Ovary (tissue), 7 donors: ENCODE measurements at regions not wholly inside any gene's neighbourhood (a gene's known extent, or its start where the extent isn't known, plus 50 kb on each side); places are given as distances from the start of the nearest gene placed in this dataset.
A peak's percentile ranks its signal among the peaks of the same experiment; 100 is the strongest.

Source experiments
- DNase-seq, 5 donors: peaks; one replicate each; pipeline ENCODE4 v3.0.0-alpha.2; 2019 to 2020
- H3K27ac ChIP-seq, 2 donors: fragments of 200-600 bp; one replicate each; pipeline versions ENCODE4 v1.5.1 to v1.8.0; 2019 to 2022
- H3K27me3 ChIP-seq: fragments of 200-600 bp; one replicate; pipeline ENCODE4 v1.8.0; 2022
- H3K36me3 ChIP-seq: fragments of 200-600 bp; sonication (generic); one replicate; pipeline ENCODE4 v1.5.1; 2019
- H3K4me1 ChIP-seq: one replicate; pipeline ENCODE4 v1.8.1; 2013; ENCODE audit warnings: mild to moderate bottlenecking, moderate library complexity; ENCODE audit not compliant: insufficient read depth
- H3K4me3 ChIP-seq: fragments of 200-600 bp; sonication (generic); one replicate; pipeline ENCODE4 v1.5.1; 2017
- H3K9me3 ChIP-seq, 2 donors: fragments of 200-600 bp in 1 of 2; sonication (generic) in 1 of 2; one replicate each; pipeline versions ENCODE4 v1.5.1 to v1.8.1; 2013 to 2019; ENCODE audit warnings: mild to moderate bottlenecking in 1 of 2, moderate library complexity in 1 of 2
- CTCF ChIP-seq, 3 donors: fragments of 450-650 bp in 2 of 3; fragments of 200-600 bp in 1 of 3; IDR thresholded peaks; one replicate each; pipeline versions ENCODE4 v1.5.1 to v1.8.0; 2016 to 2022; ENCODE audit warnings: antibody characterized with exemption in 3 of 3, mild to moderate bottlenecking in 1 of 3
- EP300 ChIP-seq: sonication (generic); formaldehyde crosslinking; IDR thresholded peaks from one replicate; pipeline ENCODE4 v1.6.1; 2017; ENCODE audit warnings: antibody characterized with exemption
- POLR2A ChIP-seq: fragments of 450-650 bp; IDR thresholded peaks from one replicate; pipeline ENCODE4 v1.6.1; 2017; ENCODE audit warnings: antibody characterized with exemption, mild to moderate bottlenecking, moderate library complexity
- WGBS, 3 donors: extraction: QIAGEN DNeasy Blood & Tissue Kit in 1 of 3; methylation state at CpG; one replicate each; pipeline versions ENCODE4 v1.1.5 to v1.1.7; 2013 to 2017; 5-methylcytosine and 5-hydroxymethylcytosine counted together
- intact Hi-C, 4 donors: fragments of 100-400 bp; cut with DNase I; formaldehyde crosslinking; loops; one replicate each; pipeline versions ENCODE4 v1.11.0 to v1.15.1; 2022 to 2023
- donor health status: DM: no; HTN: no; CAD: no; lungs with moderate emphysema.
- donor health status: DM: no; HTN: no; CAD: no.
- donor health status: Bipolar disorder and iron deficiency.
- donor health status: DM: no; HTN: no; CAD: no.
- donor health status: DM: yes; HTN: yes; CAD: no.

- no peaks in the 10 kb centered on the region for H3K27me3 ChIP-seq
- H3K27ac ChIP-seq: no peak overlapping the region
- intact Hi-C loops: no loop called here
- no peaks in the 10 kb centered on the region for H3K4me1 ChIP-seq
- 87 to 90% (median 89%) methylated on average over 5 of the region's 5 CpGs for WGBS, 3 donors
- DNase-seq: no peak
- H3K36me3 ChIP-seq: no peaks in the 10 kb centered on the region
- TF ChIP-seq CTCF (IDR thresholded peaks at IDR 0.05) (no peak), POLR2A (no peak), EP300 (no peak)
- no peaks in the 10 kb centered on the region for H3K9me3 ChIP-seq
- no peak overlapping the region for H3K4me3 ChIP-seq
Measured at GRCh38 chr6:102631921-102632320, 1238.4 kb downstream of the GRIK2 start.

DNA sequence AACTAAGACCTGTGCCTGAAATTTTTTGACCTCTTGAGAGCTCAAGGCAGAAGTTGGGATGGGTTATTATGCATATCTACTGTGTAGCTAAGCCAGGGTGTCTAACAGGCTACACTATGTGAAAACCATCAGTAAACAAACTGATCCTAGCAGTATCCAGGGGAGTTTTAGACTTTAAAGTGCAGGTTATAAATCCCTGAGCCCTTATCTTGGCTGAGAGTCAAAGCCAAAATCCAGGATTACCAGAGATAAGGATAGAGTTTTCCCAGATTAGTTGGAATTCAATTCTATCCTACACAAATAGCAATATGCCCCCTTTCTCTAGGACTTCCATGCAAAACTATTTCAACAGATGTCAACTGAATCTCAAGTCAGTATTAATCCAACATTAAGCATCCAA is 1229.7 kb downstream of the GRIK2 start:
- TF ChIP-seq POLR2A: no peak
- no peak for TF ChIP-seq CTCF (IDR thresholded peaks at IDR 0.05)
- no peak for TF ChIP-seq EP300
- no peak for DNase-seq
- no peaks in the 10 kb centered on the region for H3K36me3 ChIP-seq
- H3K9me3 ChIP-seq: no peaks in the 10 kb centered on the region
- no peaks in the 10 kb centered on the region for H3K4me1 ChIP-seq
- H3K27ac ChIP-seq: no peak overlapping the region
- no peak overlapping the region for H3K4me3 ChIP-seq
- no peaks in the 10 kb centered on the region for H3K27me3 ChIP-seq
- intact Hi-C loops: no loop called here

DNA sequence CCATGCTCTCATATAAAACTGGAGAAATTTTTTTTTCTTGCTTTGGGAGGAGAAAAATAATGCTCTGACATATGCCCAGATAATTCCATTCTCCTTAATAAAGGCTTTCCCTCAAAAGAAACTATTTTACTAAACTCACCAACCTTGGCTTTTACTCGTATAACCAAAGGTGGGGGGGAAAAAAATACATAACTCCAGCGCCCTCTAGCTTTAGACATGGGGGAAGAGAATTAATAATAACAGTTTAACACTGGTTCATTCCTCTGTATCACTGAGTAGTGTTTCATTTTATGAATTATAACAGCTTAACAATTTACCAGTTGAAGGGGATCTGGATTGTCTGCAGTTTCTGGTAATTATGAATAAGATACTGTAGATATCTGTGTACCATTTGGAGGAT is 1226.1 kb downstream of the GRIK2 start:
- no peaks in the 10 kb centered on the region for H3K27me3 ChIP-seq
- no peaks in the 10 kb centered on the region for H3K4me1 ChIP-seq
- intact Hi-C loops: no loop called here
- DNase-seq: no peak
- H3K4me3 ChIP-seq: no peak overlapping the region
- 0 to 3% (median 3%) methylated on average over 2 of the region's 2 CpGs for WGBS, 3 donors
- no peaks in the 10 kb centered on the region for H3K9me3 ChIP-seq
- H3K27ac ChIP-seq: no peak overlapping the region
- no peaks in the 10 kb centered on the region for H3K36me3 ChIP-seq
- TF ChIP-seq POLR2A (no peak), CTCF (IDR thresholded peaks at IDR 0.05) (no peak), EP300 (no peak)

DNA sequence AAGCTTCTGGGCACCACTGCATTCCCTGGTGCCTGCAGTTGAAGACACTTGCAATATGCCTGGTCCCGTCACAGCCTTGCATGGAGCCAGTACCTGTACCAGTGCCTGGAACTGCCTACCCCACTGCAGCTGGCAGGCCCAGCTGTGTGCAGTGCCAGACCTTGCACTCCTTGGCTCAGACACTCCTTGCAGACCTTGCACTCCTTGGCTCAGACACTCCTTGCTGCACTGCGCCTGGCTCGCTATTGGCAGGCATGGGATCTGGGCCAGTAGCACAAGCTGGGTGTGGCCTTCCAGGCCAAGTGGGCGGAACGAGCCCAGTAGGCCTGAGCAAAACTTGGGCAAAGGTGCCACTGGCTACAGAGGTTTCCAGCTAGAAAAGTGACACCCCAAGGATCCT is 1189.1 kb downstream of the GRIK2 start:
- Histone ChIP-seq H3K9me3 (no peaks in the 10 kb centered on the region), H3K27ac (no peak overlapping the region), H3K4me3 (no peak overlapping the region), H3K27me3 (no peaks in the 10 kb centered on the region), H3K4me1 (no peaks in the 10 kb centered on the region), H3K36me3 (no peaks in the 10 kb centered on the region)
- intact Hi-C loops: no loop called here
- DNase-seq: peak in 1 of 5 donors; percentile 20
- 87 to 95% (median 89%) methylated on average over 5 of the region's 5 CpGs for WGBS, 3 donors
- no peak for TF ChIP-seq CTCF (IDR thresholded peaks at IDR 0.05)
